H1 (cell line): ENCODE measurements at regions not wholly inside any gene's neighbourhood (a gene's known extent, or its start where the extent isn't known, plus 50 kb on each side); places are given as distances from the start of the nearest gene placed in this dataset.

Experiments used
- CHD2 ChIP-seq: IDR thresholded peaks from 2 replicates; pipeline ENCODE4 v1.6.1; 2012; ENCODE audit warnings: low read length, improper control_type of control experiment
- GABPA ChIP-seq: IDR thresholded peaks from 2 replicates; pipeline ENCODE4 v1.6.1; 2011; ENCODE audit warnings: mild to moderate bottlenecking, low read length, moderate library complexity, borderline replicate concordance; ENCODE audit not compliant: insufficient read depth
- POLR2AphosphoS5 ChIP-seq: IDR thresholded peaks from 2 replicates; pipeline ENCODE4 v1.6.1; 2011; ENCODE audit warnings: low read depth, low read length
- SUZ12 ChIP-seq: fragments of 200-600 bp; sonication (generic); IDR thresholded peaks from 2 replicates; pipeline ENCODE4 v1.6.1; 2012; ENCODE audit warnings: mild to moderate bottlenecking, inconsistent platforms, low read length, moderate library complexity, mixed read lengths
- TF ChIP-seq, protein P1 (sequence below), 3 experiments: IDR thresholded peaks; 1 replicate in 2 of 3; 2 replicates in 1 of 3; pipeline versions ENCODE4 v1.5.1 to v1.6.1; 2011; ENCODE audit warnings: low read length in 3 of 3, mild to moderate bottlenecking in 3 of 3, inconsistent platforms in 2 of 3, low read depth in 1 of 3, moderate library complexity in 1 of 3; ENCODE audit not compliant: insufficient read depth in 1 of 3; ENCODE audit errors: control extremely low read depth in 1 of 3
- TF ChIP-seq, protein P2 (sequence below): IDR thresholded peaks from 2 replicates; pipeline ENCODE4 v1.6.1; 2011; ENCODE audit warnings: low read length, improper control_type of control experiment

DNA sequence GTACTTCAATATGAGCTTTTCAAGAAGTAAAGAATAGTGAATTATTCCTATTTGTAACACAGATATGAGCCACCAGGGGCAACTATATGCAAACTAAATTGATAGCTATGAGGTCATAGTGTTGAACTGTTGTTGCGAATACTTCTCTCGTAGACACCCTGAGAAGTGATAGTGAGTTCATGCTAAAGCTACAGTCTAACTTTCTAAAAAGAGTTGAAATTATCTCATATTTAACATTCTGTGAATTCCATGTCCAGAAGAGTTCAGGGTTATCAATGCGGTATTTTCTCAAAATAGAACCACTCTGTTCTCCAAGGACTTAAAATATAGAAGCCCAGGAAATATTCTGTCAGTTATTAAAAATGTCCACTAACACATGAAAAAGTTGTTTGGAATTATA, 185.4 kb downstream of the AASDHPPT start:
- no peak for TF ChIP-seq SUZ12
- no peak for TF ChIP-seq GABPA
- TF ChIP-seq, protein P1, sequence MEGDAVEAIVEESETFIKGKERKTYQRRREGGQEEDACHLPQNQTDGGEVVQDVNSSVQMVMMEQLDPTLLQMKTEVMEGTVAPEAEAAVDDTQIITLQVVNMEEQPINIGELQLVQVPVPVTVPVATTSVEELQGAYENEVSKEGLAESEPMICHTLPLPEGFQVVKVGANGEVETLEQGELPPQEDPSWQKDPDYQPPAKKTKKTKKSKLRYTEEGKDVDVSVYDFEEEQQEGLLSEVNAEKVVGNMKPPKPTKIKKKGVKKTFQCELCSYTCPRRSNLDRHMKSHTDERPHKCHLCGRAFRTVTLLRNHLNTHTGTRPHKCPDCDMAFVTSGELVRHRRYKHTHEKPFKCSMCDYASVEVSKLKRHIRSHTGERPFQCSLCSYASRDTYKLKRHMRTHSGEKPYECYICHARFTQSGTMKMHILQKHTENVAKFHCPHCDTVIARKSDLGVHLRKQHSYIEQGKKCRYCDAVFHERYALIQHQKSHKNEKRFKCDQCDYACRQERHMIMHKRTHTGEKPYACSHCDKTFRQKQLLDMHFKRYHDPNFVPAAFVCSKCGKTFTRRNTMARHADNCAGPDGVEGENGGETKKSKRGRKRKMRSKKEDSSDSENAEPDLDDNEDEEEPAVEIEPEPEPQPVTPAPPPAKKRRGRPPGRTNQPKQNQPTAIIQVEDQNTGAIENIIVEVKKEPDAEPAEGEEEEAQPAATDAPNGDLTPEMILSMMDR (IDR thresholded peaks at IDR 0.05; ENCODE audit: control extremely low read depth in 1 of 3, insufficient read depth in 1 of 3, low read depth in 1 of 3, low read length in 3 of 3), result no peak
- TF ChIP-seq, protein P2, sequence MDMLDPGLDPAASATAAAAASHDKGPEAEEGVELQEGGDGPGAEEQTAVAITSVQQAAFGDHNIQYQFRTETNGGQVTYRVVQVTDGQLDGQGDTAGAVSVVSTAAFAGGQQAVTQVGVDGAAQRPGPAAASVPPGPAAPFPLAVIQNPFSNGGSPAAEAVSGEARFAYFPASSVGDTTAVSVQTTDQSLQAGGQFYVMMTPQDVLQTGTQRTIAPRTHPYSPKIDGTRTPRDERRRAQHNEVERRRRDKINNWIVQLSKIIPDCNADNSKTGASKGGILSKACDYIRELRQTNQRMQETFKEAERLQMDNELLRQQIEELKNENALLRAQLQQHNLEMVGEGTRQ, result no peak
- TF ChIP-seq CHD2, result no peak
- TF ChIP-seq POLR2AphosphoS5, result no peak
